Caco-2 (cell line): ENCODE measurements at regions not wholly inside any gene's neighbourhood (a gene's known extent, or its start where the extent isn't known, plus 50 kb on each side); places are given as distances from the start of the nearest gene placed in this dataset.

ENCODE experiments used
- BruUV-seq: library from RNA; stranded (reverse); fragments of 400-500 nt; replicated peaks from 2 replicates; lab custom pipeline; 2021; lab: Mats Ljungman, UMichigan
- CTCF ChIA-PET: fragments of 300-600 bp; sonication (Branson Sonifier 250); formaldehyde crosslinking; loops from one replicate; lab custom pipeline; 2022; ENCODE audit warnings: antibody characterized with exemption; lab: Charles Lee
- POLR2A ChIA-PET: fragments of 300-600 bp; sonication (Branson Sonifier 250); formaldehyde crosslinking; loops from one replicate; lab custom pipeline; 2022; ENCODE audit warnings: antibody characterized with exemption; lab: Charles Lee
- DNase-seq, 2 experiments: peaks; one replicate each; pipeline versions ENCODE4 v3.0.0 to v3.0.0-alpha.2; 2020 to 2022
- H3K27me3 ChIP-seq: replicated peaks from 2 replicates; pipeline ENCODE4 v1.6.0; 2011; ENCODE audit warnings: low read length; ENCODE audit not compliant: control insufficient read depth, insufficient read depth
- H3K36me3 ChIP-seq: 2 replicates; pipeline ENCODE4 v1.5.1; 2011; ENCODE audit warnings: low read length; ENCODE audit not compliant: control insufficient read depth, insufficient read depth
- H3K4me1 ChIP-seq: fragments of 250-450 bp; sonication (Bioruptor Pico); 2 replicates; pipeline ENCODE4 v1.5.1; 2020; ENCODE audit warnings: mild to moderate bottlenecking
- H3K4me3 ChIP-seq: 2 replicates; pipeline ENCODE4 v1.5.1; 2011; ENCODE audit warnings: low read depth, mild to moderate bottlenecking, control low read depth, low read length
- H3K9me3 ChIP-seq: fragments of 250-450 bp; sonication (Bioruptor Pico); 2 replicates; pipeline ENCODE4 v1.5.1; 2020; ENCODE audit warnings: mild to moderate bottlenecking, moderate library complexity
- H3K27ac Mint-ChIP-seq: one replicate; pipeline ENCODE4 v1.8.0; 2022; ENCODE audit warnings: mixed read lengths; ENCODE audit not compliant: unreplicated experiment
- H3K27me3 Mint-ChIP-seq: one replicate; pipeline ENCODE4 v1.8.0; 2022; ENCODE audit warnings: mixed read lengths; ENCODE audit not compliant: insufficient read depth, unreplicated experiment
- H3K36me3 Mint-ChIP-seq: one replicate; pipeline ENCODE4 v1.8.0; 2022; ENCODE audit warnings: mild to moderate bottlenecking, mixed read lengths; ENCODE audit not compliant: insufficient read depth, unreplicated experiment
- H3K4me1 Mint-ChIP-seq: one replicate; pipeline ENCODE4 v1.8.0; 2022; ENCODE audit warnings: low read depth, mixed read lengths; ENCODE audit not compliant: unreplicated experiment
- H3K4me3 Mint-ChIP-seq: one replicate; pipeline ENCODE4 v1.8.0; 2022; ENCODE audit warnings: mild to moderate bottlenecking, moderate library complexity, mixed read lengths; ENCODE audit not compliant: unreplicated experiment
- H3K9me3 Mint-ChIP-seq: one replicate; pipeline ENCODE4 v1.8.0; 2022; ENCODE audit warnings: mixed read lengths; ENCODE audit not compliant: unreplicated experiment
- intact Hi-C: fragments of 100-400 bp; cut with micrococcal nuclease; formaldehyde crosslinking; loops from one replicate; pipeline ENCODE4 v1.10.0; 2022; ENCODE audit not compliant: unreplicated experiment
- TF ChIP-seq, protein P1 (sequence below), 2 experiments: fragments of 200-600 bp in 1 of 2; IDR thresholded peaks; 1 replicate in 1 of 2; 2 replicates in 1 of 2; pipeline versions ENCODE4 v1.5.1 to v1.8.0; 2011 to 2022; ENCODE audit warnings: antibody characterized with exemption in 1 of 2, control low read depth in 1 of 2, inconsistent platforms in 1 of 2, low read depth in 1 of 2, low read length in 1 of 2, mild to moderate bottlenecking in 1 of 2, moderate library complexity in 1 of 2; ENCODE audit not compliant: insufficient read depth in 1 of 2, severe bottlenecking in 1 of 2, unreplicated experiment in 1 of 2

DNA sequence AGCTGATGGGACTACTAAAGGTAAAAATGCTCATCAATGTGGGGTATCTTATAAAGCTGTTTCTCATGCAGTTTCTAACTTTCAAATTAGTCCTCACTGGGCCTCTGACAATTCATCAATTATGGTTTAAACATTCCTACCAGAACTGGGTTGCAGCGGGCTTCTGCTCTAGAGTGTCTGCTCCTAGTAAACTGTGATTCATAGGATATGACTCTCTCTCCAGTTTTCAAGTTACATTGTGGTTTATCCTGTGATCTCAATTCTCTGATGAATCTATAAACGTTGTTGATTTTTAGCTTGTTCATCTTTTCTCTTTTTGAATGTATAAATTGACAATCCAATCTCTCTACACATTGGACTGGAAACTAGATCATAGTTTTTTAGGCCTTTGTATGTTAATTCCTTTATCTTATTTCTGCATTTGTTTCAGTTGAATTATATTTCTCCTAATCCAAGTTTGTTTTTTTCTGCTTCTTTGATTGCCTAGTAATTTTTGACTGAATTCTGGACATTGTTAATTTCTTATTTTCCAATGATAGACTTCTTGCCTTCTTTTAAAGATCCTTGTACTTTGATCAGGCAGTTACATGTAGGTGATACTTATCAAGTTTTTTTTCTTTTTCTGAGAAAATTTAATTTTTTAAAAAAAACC, 822.6 kb downstream of the TLE1 start:
- TF ChIP-seq, protein P1, sequence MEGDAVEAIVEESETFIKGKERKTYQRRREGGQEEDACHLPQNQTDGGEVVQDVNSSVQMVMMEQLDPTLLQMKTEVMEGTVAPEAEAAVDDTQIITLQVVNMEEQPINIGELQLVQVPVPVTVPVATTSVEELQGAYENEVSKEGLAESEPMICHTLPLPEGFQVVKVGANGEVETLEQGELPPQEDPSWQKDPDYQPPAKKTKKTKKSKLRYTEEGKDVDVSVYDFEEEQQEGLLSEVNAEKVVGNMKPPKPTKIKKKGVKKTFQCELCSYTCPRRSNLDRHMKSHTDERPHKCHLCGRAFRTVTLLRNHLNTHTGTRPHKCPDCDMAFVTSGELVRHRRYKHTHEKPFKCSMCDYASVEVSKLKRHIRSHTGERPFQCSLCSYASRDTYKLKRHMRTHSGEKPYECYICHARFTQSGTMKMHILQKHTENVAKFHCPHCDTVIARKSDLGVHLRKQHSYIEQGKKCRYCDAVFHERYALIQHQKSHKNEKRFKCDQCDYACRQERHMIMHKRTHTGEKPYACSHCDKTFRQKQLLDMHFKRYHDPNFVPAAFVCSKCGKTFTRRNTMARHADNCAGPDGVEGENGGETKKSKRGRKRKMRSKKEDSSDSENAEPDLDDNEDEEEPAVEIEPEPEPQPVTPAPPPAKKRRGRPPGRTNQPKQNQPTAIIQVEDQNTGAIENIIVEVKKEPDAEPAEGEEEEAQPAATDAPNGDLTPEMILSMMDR (IDR thresholded peaks at IDR 0.05; ENCODE audit: insufficient read depth in 1 of 2, low read depth in 1 of 2, low read length in 1 of 2, severe bottlenecking in 1 of 2, unreplicated experiment in 1 of 2): no peak
- Histone ChIP-seq H3K27me3 (no peaks in the 10 kb centered on the region), H3K4me3 (no peak overlapping the region), H3K9me3 (no peaks in the 10 kb centered on the region), H3K4me1 (no peaks in the 10 kb centered on the region), H3K36me3 (no peaks in the 10 kb centered on the region)
- no peak overlapping the region for H3K4me3 Mint-ChIP-seq
- ChIA-PET CTCF (no interaction called here), POLR2A (no interaction called here)
- BruUV-seq: no TSS peak
- no peak overlapping the region for H3K27ac Mint-ChIP-seq
- no peaks in the 10 kb centered on the region for H3K4me1 Mint-ChIP-seq
- H3K36me3 Mint-ChIP-seq: no peaks in the 10 kb centered on the region
- intact Hi-C loops: no loop called here
- DNase-seq: no peak
- H3K9me3 Mint-ChIP-seq: no peaks in the 10 kb centered on the region
- no peaks in the 10 kb centered on the region for H3K27me3 Mint-ChIP-seq

GRCh38 chr9:80866121-80866520, 823.2 kb downstream of the TLE1 start:
- no peaks in the 10 kb centered on the region for H3K4me1 Mint-ChIP-seq
- Histone ChIP-seq H3K4me1 (no peaks in the 10 kb centered on the region), H3K9me3 (no peaks in the 10 kb centered on the region), H3K36me3 (no peaks in the 10 kb centered on the region), H3K4me3 (no peak overlapping the region), H3K27me3 (no peaks in the 10 kb centered on the region)
- no peaks in the 10 kb centered on the region for H3K36me3 Mint-ChIP-seq
- H3K27me3 Mint-ChIP-seq: no peaks in the 10 kb centered on the region
- CTCF ChIA-PET: no interaction called here
- no peaks in the 10 kb centered on the region for H3K9me3 Mint-ChIP-seq
- POLR2A ChIA-PET: no interaction called here
- no peak overlapping the region for H3K4me3 Mint-ChIP-seq
- intact Hi-C loops: no loop called here
- no TSS peak for BruUV-seq
- TF ChIP-seq, protein P1 (IDR thresholded peaks at IDR 0.05; ENCODE audit: insufficient read depth in 1 of 2, low read depth in 1 of 2, low read length in 1 of 2, severe bottlenecking in 1 of 2, unreplicated experiment in 1 of 2): no peak
- DNase-seq: no peak
- no peak overlapping the region for H3K27ac Mint-ChIP-seq

- no peaks in the 10 kb centered on the region for H3K27me3 Mint-ChIP-seq
- no TSS peak for BruUV-seq
- ChIA-PET POLR2A (no interaction called here), CTCF (no interaction called here)
- DNase-seq: no peak
- no peaks in the 10 kb centered on the region for H3K9me3 Mint-ChIP-seq
- H3K4me1 Mint-ChIP-seq: no peaks in the 10 kb centered on the region
- TF ChIP-seq, protein P1 (IDR thresholded peaks at IDR 0.05; ENCODE audit: insufficient read depth in 1 of 2, low read depth in 1 of 2, low read length in 1 of 2, severe bottlenecking in 1 of 2, unreplicated experiment in 1 of 2): no peak
- H3K4me1 ChIP-seq: no peaks in the 10 kb centered on the region
- H3K36me3 ChIP-seq: no peaks in the 10 kb centered on the region
- no peak overlapping the region for H3K4me3 Mint-ChIP-seq
- intact Hi-C loops: no loop called here
- H3K9me3 ChIP-seq: no peaks in the 10 kb centered on the region
- no peak overlapping the region for H3K27ac Mint-ChIP-seq
- H3K27me3 ChIP-seq: no peaks in the 10 kb centered on the region
- no peak overlapping the region for H3K4me3 ChIP-seq
- no peaks in the 10 kb centered on the region for H3K36me3 Mint-ChIP-seq
Measured at GRCh38 chr9:80843028-80843427, 846.3 kb downstream of the TLE1 start.
